ENCODE measurements at regions not wholly inside any gene's neighbourhood (a gene's known extent, or its start where the extent isn't known, plus 50 kb on each side); places are given as distances from the start of the nearest gene placed in this dataset.

DNA sequence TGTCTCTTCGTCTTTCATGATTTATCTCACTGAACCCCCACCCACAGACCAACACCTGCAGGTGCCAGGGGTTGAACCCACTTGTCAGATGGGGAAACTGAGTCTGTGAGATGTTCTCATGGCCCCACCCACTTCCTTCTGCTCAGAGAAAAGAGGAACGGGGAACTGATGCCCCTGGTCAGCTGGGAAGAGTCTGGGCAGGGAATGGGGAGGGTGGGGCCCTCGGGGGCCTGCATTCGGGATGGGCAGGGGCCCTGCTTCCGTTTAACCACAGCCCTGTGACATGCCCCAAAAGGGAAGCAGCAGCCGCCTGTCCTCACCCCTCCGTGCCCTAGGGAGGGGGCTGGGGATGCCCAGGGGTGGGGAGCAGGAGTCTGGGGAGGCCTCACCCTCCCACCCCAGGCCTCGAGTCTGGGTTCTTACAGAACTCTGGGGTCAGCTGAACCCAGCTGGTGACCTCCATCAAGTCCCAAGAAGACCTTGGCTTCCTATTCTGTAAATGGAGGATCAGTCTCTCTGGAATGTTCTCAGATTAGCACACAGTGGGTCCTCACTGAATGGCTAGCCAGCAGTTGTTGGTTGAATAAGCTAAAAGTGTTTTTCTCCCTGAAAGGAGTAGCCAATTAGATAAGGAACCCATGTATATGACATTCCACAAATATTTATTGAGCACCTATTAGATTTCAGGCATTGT lies 81.5 kb downstream of the CEBPB start:
- TF ChIP-seq POLR2A (IDR thresholded peaks at IDR 0.05; ENCODE audit: low read depth, low read length) (no peak), TAF1 (IDR thresholded peaks at IDR 0.05; ENCODE audit: low read depth, low read length) (no peak), POLR2AphosphoS5 (IDR thresholded peaks at IDR 0.05; ENCODE audit: low read depth, low read length) (no peak), SPI1 (IDR thresholded peaks at IDR 0.05; ENCODE audit: low read depth, low read length) (no peak), POU2F2 (IDR thresholded peaks at IDR 0.05; ENCODE audit: low read depth, low read length) (no peak)
